Keratinocyte (primary cell): ENCODE measurements at regions not wholly inside any gene's neighbourhood (a gene's known extent, or its start where the extent isn't known, plus 50 kb on each side); places are given as distances from the start of the nearest gene placed in this dataset.

Source experiments
- DNase-seq: peaks from one replicate; pipeline ENCODE4 v3.0.0-alpha.2; 2011; ENCODE audit warnings: low read depth, missing footprints, low spot score
- FAIRE-seq: peaks from 2 replicates; lab custom pipeline; 2011; peaks lifted over from hg19 to GRCh38; lab: Jason Lieb, UNC
- H2AFZ ChIP-seq: 2 replicates; pipeline ENCODE4 v1.6.0; 2012; ENCODE audit warnings: low read length, control low read depth, inconsistent platforms; ENCODE audit not compliant: control insufficient read depth
- H3K27ac ChIP-seq: 2 replicates; pipeline ENCODE4 v1.5.1; 2011; ENCODE audit warnings: low read length; ENCODE audit not compliant: control insufficient read depth, insufficient read depth
- H3K27me3 ChIP-seq: 3 replicates; pipeline ENCODE4 v1.6.0; 2011; ENCODE audit warnings: low read length; ENCODE audit not compliant: control insufficient read depth, insufficient read depth; ENCODE audit errors: extremely low read depth
- H3K36me3 ChIP-seq, 2 experiments: 2 replicates in 1 of 2; 3 replicates in 1 of 2; pipeline ENCODE4 v1.5.1; 2011; ENCODE audit warnings: low read length in 2 of 2, mild to moderate bottlenecking in 1 of 2; ENCODE audit not compliant: control insufficient read depth in 2 of 2, insufficient read depth in 2 of 2; ENCODE audit errors: extremely low read depth in 1 of 2
- H3K4me1 ChIP-seq: 3 replicates; pipeline ENCODE4 v1.5.1; 2011; ENCODE audit warnings: low read length; ENCODE audit not compliant: control insufficient read depth, insufficient read depth; ENCODE audit errors: extremely low read depth
- H3K4me2 ChIP-seq: 3 replicates; pipeline ENCODE4 v1.6.0; 2011; ENCODE audit warnings: low read depth, low read length; ENCODE audit not compliant: control insufficient read depth, insufficient read depth; ENCODE audit errors: extremely low read depth
- H3K4me3 ChIP-seq, 3 experiments: fragments of 200-600 bp in 1 of 3; sonication (generic) in 1 of 3; 2 replicates in 2 of 3; 3 replicates in 1 of 3; pipeline ENCODE4 v1.5.1; 2011 to 2016; ENCODE audit warnings: low read length in 3 of 3, mild to moderate bottlenecking in 3 of 3, control low read depth in 2 of 3, inconsistent platforms in 1 of 3, low read depth in 1 of 3, mixed read lengths in 1 of 3, mixed run types in 1 of 3, moderate library complexity in 1 of 3; ENCODE audit not compliant: control insufficient read depth in 2 of 3, insufficient read depth in 2 of 3; ENCODE audit errors: extremely low read depth in 1 of 3
- H3K79me2 ChIP-seq: 2 replicates; pipeline ENCODE4 v1.6.0; 2012; ENCODE audit warnings: low read length; ENCODE audit not compliant: control insufficient read depth, insufficient read depth
- H3K9ac ChIP-seq: 3 replicates; pipeline ENCODE4 v1.6.0; 2011; ENCODE audit warnings: low read length; ENCODE audit not compliant: control insufficient read depth, insufficient read depth; ENCODE audit errors: extremely low read depth
- H3K9me1 ChIP-seq: 3 replicates; pipeline ENCODE4 v1.6.0; 2011; ENCODE audit warnings: low read length; ENCODE audit not compliant: control insufficient read depth, insufficient read depth; ENCODE audit errors: extremely low read depth
- H3K9me3 ChIP-seq: 2 replicates; pipeline ENCODE4 v1.5.1; 2012; ENCODE audit warnings: low read depth, low read length; ENCODE audit not compliant: control insufficient read depth
- H4K20me1 ChIP-seq: 3 replicates; pipeline ENCODE4 v1.6.0; 2011; ENCODE audit warnings: low read length; ENCODE audit not compliant: control insufficient read depth, insufficient read depth; ENCODE audit errors: extremely low read depth
- EZH2 ChIP-seq: IDR thresholded peaks from one replicate; pipeline ENCODE4 v1.6.1; 2012; ENCODE audit warnings: inconsistent platforms, mild to moderate bottlenecking, low read length, moderate library complexity
- dilution Hi-C: fragments of 300-500 bp; cut with MboI; formaldehyde crosslinking; loops from one replicate; pipeline ENCODE4 v1.7.0; 2020; ENCODE audit warnings: low sequenced_read_pairs; ENCODE audit not compliant: extremely low pct_ligation_motif_present
- TF ChIP-seq, protein P1 (sequence below), 3 experiments: IDR thresholded peaks in 1 of 3; conservative IDR thresholded peaks in 1 of 3; optimal IDR thresholded peaks in 1 of 3; 2 replicates in 2 of 3; 3 replicates in 1 of 3; pipeline versions ENCODE3 to v1.5.1; 2011; ENCODE audit warnings: low read length in 3 of 3, mild to moderate bottlenecking in 3 of 3, moderate library complexity in 2 of 3, control low read depth in 1 of 3, inconsistent platforms in 1 of 3; ENCODE audit not compliant: insufficient read depth in 2 of 3; ENCODE audit errors: extremely low read depth in 1 of 3

DNA sequence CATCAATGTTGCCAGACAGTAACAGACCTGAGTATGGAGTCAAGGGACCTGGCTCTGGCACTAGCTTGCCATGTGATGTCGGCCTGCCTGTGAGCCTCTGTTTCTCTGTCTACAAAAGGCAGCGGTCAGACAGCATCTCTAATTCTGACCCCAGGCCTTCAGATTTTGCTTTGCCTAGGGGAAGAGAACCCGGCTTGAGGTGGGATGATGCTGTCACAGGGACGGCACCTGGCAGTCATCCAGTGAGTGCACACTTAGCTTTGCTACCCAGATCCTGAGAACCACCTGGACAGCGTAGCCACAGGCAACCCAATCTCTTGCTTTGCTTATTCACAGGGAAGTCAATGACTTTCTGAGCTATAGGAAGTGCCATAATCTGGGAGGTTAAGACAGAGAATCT is 135.2 kb upstream of the SALL1 start:
- H3K27ac ChIP-seq: no peak overlapping the region
- no peaks in the 10 kb centered on the region for H3K79me2 ChIP-seq
- no peak overlapping the region for H3K9ac ChIP-seq
- H3K4me2 ChIP-seq: no peak overlapping the region
- H2AFZ ChIP-seq: no peak overlapping the region
- FAIRE-seq (no peak), DNase-seq (no peak)
- no peak overlapping the region for H3K4me3 ChIP-seq
- no peaks in the 10 kb centered on the region for H3K36me3 ChIP-seq
- H3K9me3 ChIP-seq: no peaks in the 10 kb centered on the region
- H3K4me1 ChIP-seq: no peaks in the 10 kb centered on the region
- TF ChIP-seq, protein P1, sequence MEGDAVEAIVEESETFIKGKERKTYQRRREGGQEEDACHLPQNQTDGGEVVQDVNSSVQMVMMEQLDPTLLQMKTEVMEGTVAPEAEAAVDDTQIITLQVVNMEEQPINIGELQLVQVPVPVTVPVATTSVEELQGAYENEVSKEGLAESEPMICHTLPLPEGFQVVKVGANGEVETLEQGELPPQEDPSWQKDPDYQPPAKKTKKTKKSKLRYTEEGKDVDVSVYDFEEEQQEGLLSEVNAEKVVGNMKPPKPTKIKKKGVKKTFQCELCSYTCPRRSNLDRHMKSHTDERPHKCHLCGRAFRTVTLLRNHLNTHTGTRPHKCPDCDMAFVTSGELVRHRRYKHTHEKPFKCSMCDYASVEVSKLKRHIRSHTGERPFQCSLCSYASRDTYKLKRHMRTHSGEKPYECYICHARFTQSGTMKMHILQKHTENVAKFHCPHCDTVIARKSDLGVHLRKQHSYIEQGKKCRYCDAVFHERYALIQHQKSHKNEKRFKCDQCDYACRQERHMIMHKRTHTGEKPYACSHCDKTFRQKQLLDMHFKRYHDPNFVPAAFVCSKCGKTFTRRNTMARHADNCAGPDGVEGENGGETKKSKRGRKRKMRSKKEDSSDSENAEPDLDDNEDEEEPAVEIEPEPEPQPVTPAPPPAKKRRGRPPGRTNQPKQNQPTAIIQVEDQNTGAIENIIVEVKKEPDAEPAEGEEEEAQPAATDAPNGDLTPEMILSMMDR (optimal IDR thresholded peaks at IDR 0.05 in 1 of 3, IDR thresholded peaks at IDR 0.05 in 1 of 3, conservative IDR thresholded peaks at IDR 0.05 in 1 of 3; ENCODE audit: extremely low read depth in 1 of 3, insufficient read depth in 2 of 3, low read length in 3 of 3): no peak
- no peak for TF ChIP-seq EZH2
- H3K9me1 ChIP-seq: no peaks in the 10 kb centered on the region
- no peaks in the 10 kb centered on the region for H4K20me1 ChIP-seq
- no peaks in the 10 kb centered on the region for H3K27me3 ChIP-seq
- dilution Hi-C loops: no loop called here

DNA sequence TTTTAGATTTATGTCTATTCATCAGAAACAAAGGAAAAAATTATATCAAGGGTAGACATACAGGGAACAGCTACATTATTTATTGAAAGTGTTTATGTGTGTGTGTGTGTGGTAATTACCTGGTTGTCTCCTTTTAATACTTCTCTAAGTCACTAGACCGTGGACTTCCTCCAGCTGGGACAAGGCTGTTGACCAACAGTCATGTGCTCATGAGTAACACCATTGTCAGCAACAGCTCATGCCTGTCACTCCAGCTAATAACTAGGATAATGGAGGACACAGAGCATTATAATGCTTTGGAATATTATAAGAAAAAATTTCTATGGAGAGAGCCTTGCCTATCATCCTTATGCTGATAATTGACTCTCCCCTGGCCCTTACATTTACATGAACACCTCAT is 125.3 kb upstream of the SALL1 start:
- no peaks in the 10 kb centered on the region for H4K20me1 ChIP-seq
- no peaks in the 10 kb centered on the region for H3K27me3 ChIP-seq
- dilution Hi-C loops: no loop called here
- no peaks in the 10 kb centered on the region for H3K36me3 ChIP-seq
- no peaks in the 10 kb centered on the region for H3K4me1 ChIP-seq
- H3K4me2 ChIP-seq: no peak overlapping the region
- no peak for TF ChIP-seq EZH2
- TF ChIP-seq, protein P1 (optimal IDR thresholded peaks at IDR 0.05 in 1 of 3, IDR thresholded peaks at IDR 0.05 in 1 of 3, conservative IDR thresholded peaks at IDR 0.05 in 1 of 3; ENCODE audit: extremely low read depth in 1 of 3, insufficient read depth in 2 of 3, low read length in 3 of 3): no peak
- H3K4me3 ChIP-seq: no peak overlapping the region
- H3K79me2 ChIP-seq: no peaks in the 10 kb centered on the region
- DNase-seq (no peak), FAIRE-seq (no peak)
- no peak overlapping the region for H2AFZ ChIP-seq
- H3K9me1 ChIP-seq: no peaks in the 10 kb centered on the region
- no peak overlapping the region for H3K9ac ChIP-seq
- H3K9me3 ChIP-seq: no peaks in the 10 kb centered on the region
- H3K27ac ChIP-seq: no peak overlapping the region
